CD4-positive, CD25-positive, alpha-beta regulatory T cell (primary cell): ENCODE measurements at regions not wholly inside any gene's neighbourhood (a gene's known extent, or its start where the extent isn't known, plus 50 kb on each side); places are given as distances from the start of the nearest gene placed in this dataset.
"Not testable (repeated sequence)": the region's sequence is repeated elsewhere in the genome, so short reads cannot be mapped to it uniquely, and the experiment has no call there.

ENCODE experiments used
- ATAC-seq, 2 donors: fragments of 150-1000 bp; cut with Tn5 transposase; one replicate each; pipeline ENCODE4 v1.10.0; 2021; ENCODE audit warnings: low read depth in 2 of 2, moderate number of reproducible peaks in 2 of 2, moderate library complexity in 1 of 2
- DNase-seq, 3 donors: peaks; one replicate each; pipeline versions ENCODE4 v3.0.0 to v3.0.0-alpha.2; 2012 to 2022; ENCODE audit warnings: mixed read lengths in 1 of 3
- H3K27ac ChIP-seq: one replicate; pipeline ENCODE4 v1.7.0; 2013; ENCODE audit warnings: mild to moderate bottlenecking, low read length; ENCODE audit not compliant: insufficient read depth, poor library complexity, severe bottlenecking
- H3K27me3 ChIP-seq: one replicate; pipeline ENCODE4 v1.7.0; 2013; ENCODE audit warnings: low read length; ENCODE audit not compliant: control insufficient read depth, insufficient read depth
- H3K36me3 ChIP-seq: one replicate; pipeline ENCODE4 v1.7.0; 2013; ENCODE audit warnings: mild to moderate bottlenecking, low read length, moderate library complexity; ENCODE audit not compliant: control insufficient read depth, insufficient read depth
- H3K4me1 ChIP-seq: 2 replicates; pipeline ENCODE4 v1.7.0; 2013; ENCODE audit warnings: mild to moderate bottlenecking, low read length; ENCODE audit not compliant: insufficient read depth, control insufficient read depth, poor library complexity, severe bottlenecking
- H3K4me3 ChIP-seq: one replicate; pipeline ENCODE4 v1.7.0; 2013; ENCODE audit warnings: low read depth, mild to moderate bottlenecking, low read length, moderate library complexity
- H3K9me3 ChIP-seq, 2 experiments: 1 replicate in 1 of 2; 2 replicates in 1 of 2; pipeline ENCODE4 v1.7.0; 2013; ENCODE audit warnings: low read length in 2 of 2, mild to moderate bottlenecking in 1 of 2, moderate library complexity in 1 of 2; ENCODE audit not compliant: control insufficient read depth in 2 of 2
- H3K27ac Mint-ChIP-seq, 3 donors: one replicate each; pipeline ENCODE4 v1.8.0; 2020 to 2022; ENCODE audit warnings: mild to moderate bottlenecking in 3 of 3, mixed read lengths in 3 of 3, moderate library complexity in 2 of 3
- H3K27me3 Mint-ChIP-seq: one replicate; pipeline ENCODE4 v1.8.0; 2022; ENCODE audit warnings: mild to moderate bottlenecking, mixed read lengths
- H3K36me3 Mint-ChIP-seq: one replicate; pipeline ENCODE4 v1.8.0; 2020; ENCODE audit warnings: mixed read lengths
- H3K4me1 Mint-ChIP-seq, 4 donors: one replicate each; pipeline ENCODE4 v1.8.0; 2020 to 2022; ENCODE audit warnings: mixed read lengths in 4 of 4, mild to moderate bottlenecking in 1 of 4
- H3K4me3 Mint-ChIP-seq, 4 donors: one replicate each; pipeline ENCODE4 v1.8.0; 2020 to 2022; ENCODE audit warnings: mild to moderate bottlenecking in 4 of 4, mixed read lengths in 4 of 4, moderate library complexity in 3 of 4
- H3K9me3 Mint-ChIP-seq, 7 donors: one replicate each; pipeline ENCODE4 v1.8.0; 2020 to 2022; ENCODE audit warnings: mixed read lengths in 7 of 7, mild to moderate bottlenecking in 3 of 7, moderate library complexity in 2 of 7

DNA sequence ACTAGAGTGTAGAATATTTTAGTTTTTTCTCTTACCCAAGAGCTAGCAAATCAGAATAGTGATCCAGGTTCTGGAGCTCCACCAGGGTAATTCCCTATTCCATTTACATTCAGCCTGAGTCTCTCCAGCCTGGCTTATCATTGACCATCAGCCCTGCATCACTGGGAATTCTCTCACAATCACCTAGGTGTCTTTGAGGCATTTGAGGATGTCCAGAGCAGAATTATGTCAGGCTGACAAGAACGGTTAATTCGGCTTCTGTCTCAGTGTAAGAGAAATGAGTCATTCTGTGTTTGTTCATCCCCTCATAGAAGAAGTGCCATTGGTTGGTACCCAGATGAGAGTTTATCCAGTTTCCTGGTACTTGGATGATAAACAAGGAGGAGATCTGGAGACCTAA, 180.5 kb downstream of the ZNF737 start:
- no peaks in the 10 kb centered on the region for H3K36me3 ChIP-seq
- Mint-ChIP-seq H3K9me3 (peaks cover 1 to 47% (median 19%) of the 10 kb centered on the region in 7 donors), H3K4me1 (no peaks in the 10 kb centered on the region), H3K36me3 (peaks cover 5% of the 10 kb centered on the region), H3K27ac (no peak overlapping the region), H3K27me3 (no peaks in the 10 kb centered on the region), H3K4me3 (no peak overlapping the region)
- no peak for DNase-seq
- H3K27me3 ChIP-seq = no peaks in the 10 kb centered on the region
- no peak for ATAC-seq
- no peak overlapping the region for H3K4me3 ChIP-seq
- no peak overlapping the region for H3K27ac ChIP-seq
- peaks cover 31 to 54% of the 10 kb centered on the region in 2 experiments for H3K9me3 ChIP-seq
- H3K4me1 ChIP-seq = no peaks in the 10 kb centered on the region

DNA sequence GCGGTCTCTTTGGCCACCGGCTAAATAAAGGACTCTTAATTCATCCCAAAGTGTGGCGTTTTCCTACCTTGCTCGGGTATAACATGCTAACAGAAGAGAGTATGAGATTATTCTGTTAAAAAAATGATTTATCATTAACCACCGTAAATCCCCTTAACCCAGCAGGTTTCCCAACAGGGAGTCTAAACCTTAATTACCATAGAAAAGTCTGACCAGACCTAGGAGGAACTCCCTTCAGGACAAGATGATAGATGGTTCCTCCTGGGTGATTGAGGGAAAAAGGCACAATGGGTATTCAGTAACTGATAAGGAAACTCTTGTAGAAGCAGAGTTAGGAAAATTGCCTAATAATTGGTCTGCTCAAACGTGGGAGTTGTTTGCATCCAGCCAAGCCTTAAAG, 193.7 kb downstream of the ZNF737 start:
- Mint-ChIP-seq H3K27me3 (peaks cover 4% of the 10 kb centered on the region), H3K4me3 (no peak overlapping the region), H3K9me3 (peaks cover 0 to 23% (median 11%) of the 10 kb centered on the region in 7 donors)

DNA sequence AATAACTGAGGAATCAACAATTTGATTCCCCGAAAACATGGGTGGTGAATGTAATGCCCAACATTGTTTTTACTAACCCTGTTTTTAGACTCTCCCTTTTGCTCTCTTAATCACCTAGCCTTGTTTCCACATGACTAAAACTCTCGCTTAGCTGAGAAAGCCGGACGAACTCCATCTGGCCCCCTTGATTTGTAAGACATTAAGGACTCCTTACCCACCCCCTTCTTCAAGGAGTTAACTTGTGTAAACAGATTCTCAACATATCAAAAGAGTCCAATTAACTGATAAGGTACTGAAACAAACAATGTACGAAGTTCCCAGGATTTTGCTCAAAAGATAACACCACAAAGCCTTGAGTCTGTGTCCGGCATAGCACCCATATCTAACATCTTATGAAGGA, 194.3 kb downstream of the ZNF737 start:
- ATAC-seq = not testable (repeated sequence)

More for the DNA sequence above, 193.7 kb downstream of the ZNF737 start:
- Mint-ChIP-seq H3K4me1 (peaks cover 0 to 3% (median 0%) of the 10 kb centered on the region in 4 donors), H3K27ac (no peak overlapping the region), H3K36me3 (peaks cover 6% of the 10 kb centered on the region)
- no peaks in the 10 kb centered on the region for H3K27me3 ChIP-seq
- ATAC-seq = no peak
- no peak for DNase-seq
- no peaks in the 10 kb centered on the region for H3K36me3 ChIP-seq
- no peaks in the 10 kb centered on the region for H3K4me1 ChIP-seq
- peaks cover 6 to 18% of the 10 kb centered on the region in 2 experiments for H3K9me3 ChIP-seq
- no peak overlapping the region for H3K4me3 ChIP-seq
- H3K27ac ChIP-seq = no peak overlapping the region

GRCh38 chr19:20367811-20368294, 197.7 kb downstream of the ZNF737 start:
- no peaks in the 10 kb centered on the region for H3K36me3 ChIP-seq
- no peak overlapping the region for H3K27ac ChIP-seq
- H3K36me3 Mint-ChIP-seq = no peaks in the 10 kb centered on the region
- DNase-seq (no peak), ATAC-seq (no peak)
- peak overlapping the region in 1 of 3 donors; percentile 46 for H3K27ac Mint-ChIP-seq
- peaks cover 5 to 8% of the 10 kb centered on the region in 2 experiments for H3K9me3 ChIP-seq
- H3K27me3 ChIP-seq = no peaks in the 10 kb centered on the region
- peaks cover 0 to 24% (median 5%) of the 10 kb centered on the region in 7 donors for H3K9me3 Mint-ChIP-seq
- no peak overlapping the region for H3K4me3 Mint-ChIP-seq
- no peak overlapping the region for H3K4me3 ChIP-seq
- H3K4me1 ChIP-seq = no peaks in the 10 kb centered on the region
- H3K27me3 Mint-ChIP-seq = no peaks in the 10 kb centered on the region
- peaks cover 0 to 3% (median 0%) of the 10 kb centered on the region in 4 donors for H3K4me1 Mint-ChIP-seq

More for the DNA sequence above, 194.3 kb downstream of the ZNF737 start:
- not testable (repeated sequence) for H3K27me3 Mint-ChIP-seq, H3K4me3 ChIP-seq, H3K4me1 Mint-ChIP-seq, H3K36me3 Mint-ChIP-seq, H3K4me1 ChIP-seq, H3K27me3 ChIP-seq, H3K27ac Mint-ChIP-seq, H3K27ac ChIP-seq, DNase-seq, H3K4me3 Mint-ChIP-seq, H3K36me3 ChIP-seq
- peaks cover 6 to 18% of the 10 kb centered on the region in 2 experiments for H3K9me3 ChIP-seq
- peaks cover 0 to 21% (median 11%) of the 10 kb centered on the region in 7 donors for H3K9me3 Mint-ChIP-seq

- no peaks in the 10 kb centered on the region for H3K36me3 ChIP-seq
- no peak overlapping the region for H3K4me3 Mint-ChIP-seq
- H3K4me3 ChIP-seq = no peak overlapping the region
- ATAC-seq = no peak
- H3K9me3 Mint-ChIP-seq = peaks cover 0 to 14% (median 5%) of the 10 kb centered on the region in 7 donors
- DNase-seq = no peak
- H3K4me1 ChIP-seq = no peaks in the 10 kb centered on the region
- peaks cover 5 to 6% of the 10 kb centered on the region in 2 experiments for H3K9me3 ChIP-seq
- no peaks in the 10 kb centered on the region for H3K27me3 Mint-ChIP-seq
- H3K27me3 ChIP-seq = no peaks in the 10 kb centered on the region
- H3K27ac ChIP-seq = no peak overlapping the region
- H3K36me3 Mint-ChIP-seq = no peaks in the 10 kb centered on the region
- peaks cover 0 to 6% (median 0%) of the 10 kb centered on the region in 4 donors for H3K4me1 Mint-ChIP-seq
- no peak overlapping the region for H3K27ac Mint-ChIP-seq
Observed at GRCh38 chr19:20365146-20365545, 198.1 kb downstream of the ZNF486 start.

GRCh38 chr19:20359933-20360720, 193.1 kb downstream of the ZNF486 start:
- H3K27ac ChIP-seq = no peak overlapping the region
- Mint-ChIP-seq H3K9me3 (peaks cover 2 to 22% (median 10%) of the 10 kb centered on the region in 7 donors), H3K4me1 (peaks cover 0 to 4% (median 0%) of the 10 kb centered on the region in 4 donors), H3K27me3 (no peaks in the 10 kb centered on the region), H3K27ac (no peak overlapping the region), H3K4me3 (no peak overlapping the region), H3K36me3 (no peaks in the 10 kb centered on the region)
- no peak overlapping the region for H3K4me3 ChIP-seq
- H3K27me3 ChIP-seq = no peaks in the 10 kb centered on the region
- DNase-seq (no peak), ATAC-seq (no peak)
- H3K4me1 ChIP-seq = no peaks in the 10 kb centered on the region
- no peaks in the 10 kb centered on the region for H3K36me3 ChIP-seq
- H3K9me3 ChIP-seq = peaks cover 4 to 5% of the 10 kb centered on the region in 2 experiments

GRCh38 chr19:20358841-20359465, 191.9 kb downstream of the ZNF486 start:
- not testable (repeated sequence) for H3K27ac Mint-ChIP-seq, H3K36me3 Mint-ChIP-seq, H3K27ac ChIP-seq, H3K4me1 Mint-ChIP-seq, H3K9me3 ChIP-seq, DNase-seq, ATAC-seq, H3K4me3 ChIP-seq, H3K27me3 ChIP-seq, H3K27me3 Mint-ChIP-seq, H3K4me1 ChIP-seq, H3K36me3 ChIP-seq, H3K4me3 Mint-ChIP-seq
- peaks cover 2 to 19% (median 9%) of the 10 kb centered on the region in 7 donors for H3K9me3 Mint-ChIP-seq
